SU-DHL-6 (cell line): ENCODE measurements at regions not wholly inside any gene's neighbourhood (a gene's known extent, or its start where the extent isn't known, plus 50 kb on each side); places are given as distances from the start of the nearest gene placed in this dataset.

ENCODE experiments used
- H2AFZ ChIP-seq: fragments of 200-600 bp; sonication (generic); 2 replicates; pipeline ENCODE4 v1.6.1; 2014; ENCODE audit warnings: low read depth, mild to moderate bottlenecking, moderate library complexity, mixed read lengths, antibody characterized with exemption, low read length; ENCODE audit not compliant: severe bottlenecking
- H3F3A ChIP-seq: fragments of 200-600 bp; shearing (Covaris generic); 2 replicates; pipeline ENCODE4 v1.6.0; 2016; ENCODE audit warnings: antibody characterized with exemption, mild to moderate bottlenecking; ENCODE audit not compliant: insufficient read depth
- H3K27ac ChIP-seq: fragments of 200-600 bp; sonication (generic); 2 replicates; pipeline ENCODE4 v1.5.1; 2016; ENCODE audit warnings: low read depth, mild to moderate bottlenecking, low read length, moderate library complexity, mixed read lengths
- H3K27me3 ChIP-seq: fragments of 200-600 bp; sonication (generic), shearing (Covaris generic); 2 replicates; pipeline ENCODE4 v1.6.0; 2014; ENCODE audit warnings: mild to moderate bottlenecking, low read length
- H3K36me3 ChIP-seq: fragments of 200-600 bp; sonication (generic); 2 replicates; pipeline ENCODE4 v1.6.1; 2014; ENCODE audit warnings: mild to moderate bottlenecking, low read length, mixed read lengths
- H3K4me2 ChIP-seq: fragments of 300-600, 200-600 bp; shearing (Covaris generic), sonication (generic); 2 replicates; pipeline ENCODE4 v1.6.0; 2014; ENCODE audit warnings: low read length, low read depth, mild to moderate bottlenecking; ENCODE audit not compliant: poor library complexity, severe bottlenecking
- H3K4me3 ChIP-seq: fragments of 200-600 bp; sonication (generic); 2 replicates; pipeline ENCODE4 v1.5.1; 2014; ENCODE audit warnings: antibody characterized with exemption, low read length, mild to moderate bottlenecking, mixed read lengths; ENCODE audit not compliant: insufficient read depth, poor library complexity, severe bottlenecking
- H3K79me2 ChIP-seq: fragments of 200-600 bp; sonication (generic); 2 replicates; pipeline ENCODE4 v1.6.1; 2014; ENCODE audit warnings: mild to moderate bottlenecking, low read length, moderate library complexity; ENCODE audit not compliant: insufficient read depth
- H3K9ac ChIP-seq: fragments of 200-600 bp; sonication (generic); 2 replicates; pipeline ENCODE4 v1.7.0; 2014; ENCODE audit warnings: mild to moderate bottlenecking, low read length
- H3K9me2 ChIP-seq: fragments of 200-600 bp; sonication (generic); replicated peaks from 2 replicates; pipeline ENCODE4 v1.6.1; 2014; ENCODE audit warnings: low read length; ENCODE audit not compliant: insufficient read depth
- H3K9me3 ChIP-seq: fragments of 200-600 bp; sonication (generic); 2 replicates; pipeline ENCODE4 v1.6.1; 2014; ENCODE audit warnings: low read length, mixed read lengths; ENCODE audit not compliant: insufficient read depth
- H4K20me1 ChIP-seq: fragments of 200-600 bp; sonication (generic); 2 replicates; pipeline ENCODE4 v1.6.1; 2014; ENCODE audit warnings: low read depth, mild to moderate bottlenecking, antibody characterized with exemption, low read length, moderate library complexity, mixed read lengths
- EZH2phosphoT487 ChIP-seq: fragments of 200-600 bp; sonication (generic), shearing (Covaris generic); conservative IDR thresholded peaks from 2 replicates; pipeline ENCODE4 v1.6.1; 2018; ENCODE audit warnings: mild to moderate bottlenecking, antibody characterized with exemption, low read length, moderate library complexity, mixed read lengths
- TF ChIP-seq, protein P1 (sequence below): fragments of 200-600 bp; sonication (generic); IDR thresholded peaks from one replicate; pipeline ENCODE4 v1.5.1; 2017; ENCODE audit warnings: antibody characterized with exemption, mild to moderate bottlenecking, low read length, moderate library complexity; ENCODE audit not compliant: insufficient read depth, poor library complexity, severe bottlenecking

DNA sequence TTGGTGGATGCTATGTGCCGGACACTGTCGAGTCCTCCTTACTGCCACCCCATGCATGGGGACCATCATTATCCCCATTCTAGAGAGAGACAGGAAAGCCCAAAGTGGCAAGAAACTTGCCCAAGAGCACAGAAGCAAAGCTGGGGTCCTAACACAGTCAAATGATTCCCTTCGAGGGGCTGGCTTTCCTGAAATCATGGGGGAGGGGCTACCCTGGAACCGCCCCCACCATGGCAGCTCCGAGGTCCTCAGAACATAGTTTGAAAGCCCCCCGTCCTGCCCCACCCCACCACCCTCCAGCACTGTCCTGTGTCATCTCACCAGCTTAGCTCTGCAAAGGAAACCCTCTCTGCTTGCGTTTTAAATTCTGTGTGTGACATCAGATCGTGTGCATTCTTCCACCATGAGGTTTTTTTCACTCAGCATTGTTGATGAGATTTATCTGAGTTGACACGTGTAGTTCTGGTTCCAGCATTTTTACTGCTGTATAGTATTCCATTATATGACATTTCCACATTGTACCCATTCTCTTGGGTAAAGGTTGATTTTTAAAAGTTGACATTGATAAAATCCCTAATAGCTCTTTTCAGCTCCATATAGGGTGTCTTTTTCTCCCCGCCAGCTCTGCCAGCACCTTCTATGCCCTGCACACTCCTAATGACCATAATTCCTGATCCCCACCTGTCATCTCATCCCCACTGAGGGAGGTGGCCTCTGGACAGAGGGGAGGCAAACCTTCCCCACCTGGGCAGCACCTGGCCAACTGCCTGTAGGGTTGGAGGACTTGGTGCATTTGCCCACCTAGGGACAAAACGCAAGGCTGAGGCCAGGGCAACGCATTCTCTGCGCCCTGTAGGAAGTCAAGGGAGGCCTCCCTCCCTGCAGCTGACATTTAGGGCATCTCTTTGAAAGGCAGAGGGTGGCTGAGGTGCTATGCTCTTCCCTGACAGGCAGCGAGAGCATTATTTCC, 100.2 kb upstream of the GPR26 start:
- no peak for TF ChIP-seq EZH2phosphoT487
- TF ChIP-seq, protein P1, sequence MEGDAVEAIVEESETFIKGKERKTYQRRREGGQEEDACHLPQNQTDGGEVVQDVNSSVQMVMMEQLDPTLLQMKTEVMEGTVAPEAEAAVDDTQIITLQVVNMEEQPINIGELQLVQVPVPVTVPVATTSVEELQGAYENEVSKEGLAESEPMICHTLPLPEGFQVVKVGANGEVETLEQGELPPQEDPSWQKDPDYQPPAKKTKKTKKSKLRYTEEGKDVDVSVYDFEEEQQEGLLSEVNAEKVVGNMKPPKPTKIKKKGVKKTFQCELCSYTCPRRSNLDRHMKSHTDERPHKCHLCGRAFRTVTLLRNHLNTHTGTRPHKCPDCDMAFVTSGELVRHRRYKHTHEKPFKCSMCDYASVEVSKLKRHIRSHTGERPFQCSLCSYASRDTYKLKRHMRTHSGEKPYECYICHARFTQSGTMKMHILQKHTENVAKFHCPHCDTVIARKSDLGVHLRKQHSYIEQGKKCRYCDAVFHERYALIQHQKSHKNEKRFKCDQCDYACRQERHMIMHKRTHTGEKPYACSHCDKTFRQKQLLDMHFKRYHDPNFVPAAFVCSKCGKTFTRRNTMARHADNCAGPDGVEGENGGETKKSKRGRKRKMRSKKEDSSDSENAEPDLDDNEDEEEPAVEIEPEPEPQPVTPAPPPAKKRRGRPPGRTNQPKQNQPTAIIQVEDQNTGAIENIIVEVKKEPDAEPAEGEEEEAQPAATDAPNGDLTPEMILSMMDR, result no peak
- Histone ChIP-seq H3K4me3 (no peak overlapping the region), H3K27me3 (no peaks in the 10 kb centered on the region), H3K4me2 (no peak overlapping the region), H3K9me3 (no peaks in the 10 kb centered on the region), H3K9ac (no peak overlapping the region), H3K79me2 (no peaks in the 10 kb centered on the region), H3K9me2 (no peaks in the 10 kb centered on the region), H3K36me3 (no peaks in the 10 kb centered on the region), H2AFZ (no peak overlapping the region), H3F3A (no peaks in the 10 kb centered on the region), H3K27ac (no peak overlapping the region), H4K20me1 (no peaks in the 10 kb centered on the region)

DNA sequence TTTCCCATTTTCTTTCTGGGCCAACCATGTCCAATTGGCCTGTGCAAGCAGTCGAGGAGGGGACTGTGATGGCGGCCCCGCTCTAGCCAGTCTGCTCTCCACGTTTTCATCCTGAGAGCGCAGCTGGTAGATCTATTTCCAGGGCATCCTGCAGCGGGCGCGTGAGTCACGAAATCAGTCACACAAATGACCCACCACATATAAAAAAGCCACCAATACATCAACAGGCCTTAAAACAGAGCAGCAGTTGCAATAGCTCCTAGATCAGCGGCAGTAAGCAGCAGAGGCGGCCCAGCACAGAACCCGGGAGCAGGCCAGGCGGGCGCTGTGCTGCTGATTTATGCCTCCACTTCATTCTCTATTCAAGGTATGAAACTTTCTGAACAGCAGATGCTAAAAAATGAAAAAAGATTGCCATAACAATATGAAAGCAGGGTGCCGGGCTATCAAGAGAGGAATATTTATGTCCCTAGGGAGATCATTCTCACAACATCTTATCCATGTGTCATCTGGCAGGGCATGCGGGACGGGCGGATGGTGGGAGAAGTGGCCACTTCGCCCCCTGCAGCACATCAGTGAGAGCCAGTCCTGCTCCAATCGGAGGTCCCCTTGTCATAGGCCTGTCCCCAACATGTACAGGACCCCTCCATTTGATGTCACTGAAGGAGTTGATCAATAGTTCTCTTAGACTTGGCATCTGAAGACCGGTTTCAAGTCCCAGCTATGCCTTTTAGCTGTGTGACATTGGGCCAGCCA, 98.0 kb upstream of the GPR26 start:
- H3K4me3 ChIP-seq, result no peak overlapping the region
- no peak overlapping the region for H3K27ac ChIP-seq
- TF ChIP-seq, protein P1, result no peak
- TF ChIP-seq EZH2phosphoT487, result no peak
- H3F3A ChIP-seq, result no peaks in the 10 kb centered on the region
- H3K36me3 ChIP-seq, result no peaks in the 10 kb centered on the region
- no peaks in the 10 kb centered on the region for H3K9me3 ChIP-seq
- H3K9ac ChIP-seq, result no peak overlapping the region
- H3K27me3 ChIP-seq, result no peaks in the 10 kb centered on the region
- H3K79me2 ChIP-seq, result no peaks in the 10 kb centered on the region
- no peaks in the 10 kb centered on the region for H4K20me1 ChIP-seq
- H2AFZ ChIP-seq, result no peak overlapping the region
- H3K4me2 ChIP-seq, result no peak overlapping the region
- H3K9me2 ChIP-seq, result no peaks in the 10 kb centered on the region

DNA sequence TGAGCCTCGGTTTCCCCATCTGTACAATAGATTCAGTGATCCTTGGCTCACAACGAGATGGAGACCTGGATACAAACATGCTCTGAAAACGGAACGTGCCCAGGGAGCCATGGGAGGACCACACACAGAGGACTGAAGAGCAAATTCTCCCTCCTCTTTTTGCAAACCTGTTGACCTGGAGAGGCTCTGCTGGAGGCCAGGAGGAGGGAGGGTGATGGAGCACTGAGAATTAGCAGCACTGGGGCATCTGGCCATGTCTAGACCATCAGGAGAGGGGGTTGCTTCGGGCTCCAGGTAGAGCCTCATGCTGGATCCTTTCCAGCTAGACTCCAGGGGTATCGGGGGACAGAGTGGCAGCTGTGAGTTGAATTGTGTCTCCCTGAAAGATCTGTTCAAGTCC, 97.4 kb upstream of the GPR26 start:
- Histone ChIP-seq H3K36me3 (no peaks in the 10 kb centered on the region), H3K27me3 (no peaks in the 10 kb centered on the region), H3K4me2 (no peak overlapping the region), H2AFZ (no peak overlapping the region), H3K27ac (no peak overlapping the region), H3K79me2 (no peaks in the 10 kb centered on the region), H3K4me3 (no peak overlapping the region), H3K9me2 (no peaks in the 10 kb centered on the region), H3K9me3 (no peaks in the 10 kb centered on the region), H4K20me1 (no peaks in the 10 kb centered on the region), H3K9ac (no peak overlapping the region), H3F3A (no peaks in the 10 kb centered on the region)
- TF ChIP-seq, protein P1, result no peak
- no peak for TF ChIP-seq EZH2phosphoT487
